ENCODE measurements at regions not wholly inside any gene's neighbourhood (a gene's known extent, or its start where the extent isn't known, plus 50 kb on each side); places are given as distances from the start of the nearest gene placed in this dataset.

DNA sequence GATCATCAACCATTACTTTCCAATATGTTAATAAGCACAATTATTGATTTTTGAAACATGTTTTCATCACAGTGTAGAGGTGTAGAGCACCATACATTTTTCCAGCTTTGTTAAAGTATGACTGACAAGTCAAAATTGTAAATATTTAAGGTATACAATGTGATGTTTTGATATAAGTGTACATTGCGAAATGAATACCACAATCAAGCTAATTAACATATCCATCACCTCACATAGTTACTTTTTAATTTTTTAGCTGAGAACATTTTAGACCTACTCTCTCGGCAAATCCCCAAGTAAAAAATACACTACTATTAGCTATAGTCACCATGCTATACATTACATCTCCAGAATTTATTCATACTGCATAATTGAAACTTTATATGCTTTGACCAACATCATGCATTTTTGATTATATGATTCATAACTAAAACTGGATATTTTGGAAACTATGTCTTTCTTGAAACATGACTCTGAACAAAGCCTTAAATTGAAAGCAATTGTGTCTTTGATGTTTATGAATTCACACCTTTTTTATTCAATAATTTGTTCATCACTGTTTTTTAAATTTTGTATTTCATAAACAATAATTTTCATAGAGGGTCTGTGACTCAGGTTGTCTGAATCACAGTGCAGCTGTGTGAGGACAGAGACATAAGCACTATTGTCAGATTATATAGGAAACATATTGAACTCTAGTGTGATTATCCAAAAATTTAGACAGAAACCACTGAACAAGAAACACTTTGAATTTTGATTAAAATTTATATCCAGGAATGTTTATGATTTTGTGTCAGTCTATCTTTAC lies 486.1 kb downstream of the SEMA3D start:
- TF ChIP-seq, protein P1, sequence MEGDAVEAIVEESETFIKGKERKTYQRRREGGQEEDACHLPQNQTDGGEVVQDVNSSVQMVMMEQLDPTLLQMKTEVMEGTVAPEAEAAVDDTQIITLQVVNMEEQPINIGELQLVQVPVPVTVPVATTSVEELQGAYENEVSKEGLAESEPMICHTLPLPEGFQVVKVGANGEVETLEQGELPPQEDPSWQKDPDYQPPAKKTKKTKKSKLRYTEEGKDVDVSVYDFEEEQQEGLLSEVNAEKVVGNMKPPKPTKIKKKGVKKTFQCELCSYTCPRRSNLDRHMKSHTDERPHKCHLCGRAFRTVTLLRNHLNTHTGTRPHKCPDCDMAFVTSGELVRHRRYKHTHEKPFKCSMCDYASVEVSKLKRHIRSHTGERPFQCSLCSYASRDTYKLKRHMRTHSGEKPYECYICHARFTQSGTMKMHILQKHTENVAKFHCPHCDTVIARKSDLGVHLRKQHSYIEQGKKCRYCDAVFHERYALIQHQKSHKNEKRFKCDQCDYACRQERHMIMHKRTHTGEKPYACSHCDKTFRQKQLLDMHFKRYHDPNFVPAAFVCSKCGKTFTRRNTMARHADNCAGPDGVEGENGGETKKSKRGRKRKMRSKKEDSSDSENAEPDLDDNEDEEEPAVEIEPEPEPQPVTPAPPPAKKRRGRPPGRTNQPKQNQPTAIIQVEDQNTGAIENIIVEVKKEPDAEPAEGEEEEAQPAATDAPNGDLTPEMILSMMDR (IDR thresholded peaks at IDR 0.05): no peak
- TF ChIP-seq POLR2A (IDR thresholded peaks at IDR 0.05): no peak
- TF ChIP-seq EP300 (IDR thresholded peaks at IDR 0.05): no peak

Data from ovary (tissue), 3 donors.